Bronchial epithelial cell (primary cell): ENCODE measurements at regions not wholly inside any gene's neighbourhood (a gene's known extent, or its start where the extent isn't known, plus 50 kb on each side); places are given as distances from the start of the nearest gene placed in this dataset.

Experiments
- DNase-seq: peaks from one replicate; pipeline ENCODE4 v3.0.0-alpha.2; 2010; ENCODE audit warnings: low read depth
- FAIRE-seq: peaks from 2 replicates; lab custom pipeline; 2011; peaks lifted over from hg19 to GRCh38; lab: Jason Lieb, UNC
- H3K27me3 ChIP-seq: 2 replicates; pipeline ENCODE4 v1.5.1; 2011; ENCODE audit warnings: low read length; ENCODE audit not compliant: control insufficient read depth, insufficient read depth
- H3K36me3 ChIP-seq: 2 replicates; pipeline ENCODE4 v1.5.1; 2011; ENCODE audit warnings: low read length; ENCODE audit not compliant: control insufficient read depth, insufficient read depth
- H3K4me3 ChIP-seq: 2 replicates; pipeline ENCODE4 v1.5.1; 2011; ENCODE audit warnings: mild to moderate bottlenecking, low read depth, low read length, control low read depth
- TF ChIP-seq, protein P1 (sequence below): IDR thresholded peaks from 2 replicates; pipeline ENCODE4 v1.5.1; 2011; ENCODE audit warnings: mild to moderate bottlenecking, moderate library complexity, low read length, control low read depth, inconsistent platforms; ENCODE audit not compliant: insufficient read depth, severe bottlenecking

DNA sequence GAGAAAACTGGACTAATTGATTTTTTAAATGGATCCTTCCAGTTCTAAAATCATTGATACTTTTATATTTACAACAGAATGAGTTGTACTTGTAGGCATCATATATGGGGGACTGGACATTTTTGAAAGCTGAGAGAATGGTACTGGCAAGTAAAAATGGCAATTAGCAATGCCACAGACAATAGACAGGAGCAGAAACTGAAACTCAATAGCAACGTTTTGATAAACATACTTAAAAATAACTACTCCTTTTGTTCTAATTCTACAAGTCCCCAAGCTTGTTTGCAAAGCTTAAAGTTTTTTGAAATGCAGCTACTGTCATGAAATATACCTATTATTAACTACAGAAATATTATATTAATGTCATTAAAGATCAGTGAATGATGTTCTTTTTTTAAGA, 52.8 kb upstream of the FBXL7 start:
- FAIRE-seq = no peak
- TF ChIP-seq, protein P1, sequence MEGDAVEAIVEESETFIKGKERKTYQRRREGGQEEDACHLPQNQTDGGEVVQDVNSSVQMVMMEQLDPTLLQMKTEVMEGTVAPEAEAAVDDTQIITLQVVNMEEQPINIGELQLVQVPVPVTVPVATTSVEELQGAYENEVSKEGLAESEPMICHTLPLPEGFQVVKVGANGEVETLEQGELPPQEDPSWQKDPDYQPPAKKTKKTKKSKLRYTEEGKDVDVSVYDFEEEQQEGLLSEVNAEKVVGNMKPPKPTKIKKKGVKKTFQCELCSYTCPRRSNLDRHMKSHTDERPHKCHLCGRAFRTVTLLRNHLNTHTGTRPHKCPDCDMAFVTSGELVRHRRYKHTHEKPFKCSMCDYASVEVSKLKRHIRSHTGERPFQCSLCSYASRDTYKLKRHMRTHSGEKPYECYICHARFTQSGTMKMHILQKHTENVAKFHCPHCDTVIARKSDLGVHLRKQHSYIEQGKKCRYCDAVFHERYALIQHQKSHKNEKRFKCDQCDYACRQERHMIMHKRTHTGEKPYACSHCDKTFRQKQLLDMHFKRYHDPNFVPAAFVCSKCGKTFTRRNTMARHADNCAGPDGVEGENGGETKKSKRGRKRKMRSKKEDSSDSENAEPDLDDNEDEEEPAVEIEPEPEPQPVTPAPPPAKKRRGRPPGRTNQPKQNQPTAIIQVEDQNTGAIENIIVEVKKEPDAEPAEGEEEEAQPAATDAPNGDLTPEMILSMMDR = no peak
- Histone ChIP-seq H3K27me3 (no peaks in the 10 kb centered on the region), H3K4me3 (no peak overlapping the region), H3K36me3 (no peaks in the 10 kb centered on the region)
- no peak for DNase-seq

DNA sequence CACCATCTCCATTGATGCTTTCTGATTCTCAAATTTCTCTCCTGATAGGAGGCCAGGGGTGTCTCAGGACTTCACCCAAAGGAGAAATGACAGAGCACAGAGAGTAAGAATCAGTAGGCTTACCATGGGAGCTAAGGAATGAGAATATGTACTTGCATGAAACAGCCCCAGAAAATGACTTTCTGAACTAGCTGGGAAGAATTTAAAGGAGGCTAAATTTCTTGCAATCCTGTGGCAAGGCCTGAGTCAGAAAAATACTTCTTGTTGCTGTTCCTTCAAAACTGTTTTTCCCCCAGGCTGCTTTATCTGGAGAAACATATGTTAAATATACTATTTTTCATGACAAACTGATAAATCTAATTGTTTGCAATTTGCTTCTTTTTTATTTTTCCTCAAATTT, 53.4 kb upstream of the FBXL7 start:
- Histone ChIP-seq H3K36me3 (no peaks in the 10 kb centered on the region), H3K27me3 (no peaks in the 10 kb centered on the region), H3K4me3 (no peak overlapping the region)
- TF ChIP-seq, protein P1 = no peak
- FAIRE-seq (no peak), DNase-seq (no peak)

DNA sequence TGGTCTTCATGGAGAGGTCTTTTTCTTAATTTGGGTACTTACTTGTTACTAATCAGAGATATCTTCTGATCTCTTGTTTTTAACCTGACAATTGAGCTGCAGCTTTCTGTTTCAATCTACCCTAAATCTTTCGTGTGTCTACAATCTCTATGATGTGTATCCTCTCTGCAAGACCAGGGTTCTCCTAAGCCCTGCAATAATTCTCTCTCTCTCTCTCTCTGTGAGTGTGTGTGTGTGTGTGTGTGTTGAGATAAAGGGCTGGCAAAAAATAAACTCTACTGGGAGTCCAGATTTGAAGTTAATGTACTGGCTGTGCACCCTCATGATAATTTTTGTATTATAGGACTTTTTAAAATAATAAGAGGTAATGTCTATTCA, 57.8 kb upstream of the FBXL7 start:
- no peak for FAIRE-seq

DNA sequence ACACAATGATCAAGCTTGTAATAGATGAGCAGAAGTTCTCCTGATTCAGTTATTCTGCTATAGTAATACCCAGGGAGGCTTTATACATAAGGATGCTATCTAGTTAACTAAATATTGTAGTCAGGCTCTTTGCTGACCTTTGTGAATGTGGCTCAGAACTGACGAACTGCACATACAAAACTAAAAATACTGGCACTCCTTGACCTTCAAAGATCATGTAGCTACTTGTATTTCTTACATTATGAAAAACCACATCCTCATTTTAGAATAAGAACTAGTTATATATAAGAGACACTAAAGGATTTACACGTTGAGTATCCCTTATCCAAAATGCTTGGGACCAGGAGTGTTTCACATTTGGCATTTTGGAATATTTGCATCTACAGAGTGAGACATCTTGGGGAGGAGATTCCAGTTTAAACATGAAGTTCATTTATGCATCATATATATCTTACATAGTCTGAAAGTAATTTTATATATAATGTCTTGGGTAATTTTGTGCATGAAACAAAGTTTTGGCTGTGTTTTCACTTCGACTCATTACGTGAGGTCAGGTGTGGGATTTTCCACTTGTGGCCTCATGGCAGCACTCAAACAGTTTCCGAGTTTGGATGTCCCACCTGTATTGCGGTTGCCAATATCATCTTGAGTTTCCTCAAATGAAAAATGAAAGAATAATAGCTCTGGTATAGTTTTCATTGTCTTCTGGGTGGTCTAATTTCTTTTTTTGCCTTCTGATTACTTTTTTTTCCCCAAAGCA, 58.4 kb upstream of the FBXL7 start:
- TF ChIP-seq, protein P1 = no peak
- H3K27me3 ChIP-seq = no peaks in the 10 kb centered on the region
- no peaks in the 10 kb centered on the region for H3K36me3 ChIP-seq
- peak; percentile 29 for DNase-seq
- no peak for FAIRE-seq
- H3K4me3 ChIP-seq = no peak overlapping the region

More for the DNA sequence above, 57.8 kb upstream of the FBXL7 start:
- DNase-seq = no peak
- Histone ChIP-seq H3K36me3 (no peaks in the 10 kb centered on the region), H3K4me3 (no peak overlapping the region), H3K27me3 (no peaks in the 10 kb centered on the region)
- TF ChIP-seq, protein P1 = no peak

DNA sequence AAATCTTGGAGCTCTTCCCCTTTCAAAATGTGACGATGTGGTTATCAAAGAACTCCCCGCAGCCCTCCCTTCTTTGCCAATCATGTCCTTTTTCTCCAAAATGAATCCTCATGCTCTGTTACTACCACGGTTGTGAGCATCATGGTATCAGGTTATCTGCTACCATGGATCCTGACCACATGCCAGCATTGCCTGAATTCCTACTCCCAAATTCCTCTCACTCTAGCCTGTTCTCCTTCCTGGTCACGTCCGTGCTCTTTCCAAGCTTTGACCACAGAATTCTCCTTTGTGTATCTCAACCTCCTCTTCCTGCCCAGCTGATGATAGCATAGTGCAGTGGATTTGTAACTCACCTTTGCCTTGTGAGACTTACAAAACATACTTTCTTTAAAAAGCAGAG, 59.5 kb upstream of the FBXL7 start:
- H3K36me3 ChIP-seq = no peaks in the 10 kb centered on the region
- TF ChIP-seq, protein P1 = no peak
- no peak for DNase-seq
- H3K27me3 ChIP-seq = no peaks in the 10 kb centered on the region
- no peak overlapping the region for H3K4me3 ChIP-seq
- no peak for FAIRE-seq

DNA sequence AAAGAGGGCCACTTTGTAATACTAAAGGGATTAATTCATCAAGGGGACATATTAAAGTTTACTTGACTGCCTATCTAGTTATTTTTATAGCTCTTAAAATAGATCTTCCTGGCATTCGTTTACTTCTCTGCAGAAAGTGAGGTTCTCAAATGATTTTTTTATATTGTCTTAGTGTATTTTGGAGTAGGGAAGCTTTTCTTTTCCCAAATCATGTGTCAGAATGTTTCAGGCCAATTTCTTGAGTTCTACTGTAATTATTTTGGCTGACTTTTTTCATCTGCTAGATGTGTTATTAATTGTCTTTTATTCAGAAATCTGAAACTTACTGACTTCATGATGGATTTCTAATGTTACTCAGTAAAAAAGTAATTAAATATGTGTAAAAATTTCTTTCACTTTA, 60.2 kb upstream of the FBXL7 start:
- H3K27me3 ChIP-seq = no peaks in the 10 kb centered on the region
- DNase-seq (no peak), FAIRE-seq (no peak)

More for the DNA sequence above, 60.2 kb upstream of the FBXL7 start:
- H3K4me3 ChIP-seq = no peak overlapping the region
- H3K36me3 ChIP-seq = no peaks in the 10 kb centered on the region
- TF ChIP-seq, protein P1 = no peak
